Mammary epithelial cell (primary cell): ENCODE measurements at regions not wholly inside any gene's neighbourhood (a gene's known extent, or its start where the extent isn't known, plus 50 kb on each side); places are given as distances from the start of the nearest gene placed in this dataset.

Experiments
- CTCF ChIP-seq, 2 donors: IDR thresholded peaks in 1 of 2; conservative IDR thresholded peaks in 1 of 2; 2 replicates each; pipeline ENCODE4 v1.5.1; 2011 to 2012; ENCODE audit warnings: inconsistent platforms in 2 of 2, low read length in 2 of 2, mild to moderate bottlenecking in 2 of 2, control low read depth in 1 of 2, low read depth in 1 of 2; ENCODE audit not compliant: insufficient read depth in 1 of 2; ENCODE audit errors: extremely low read depth in 1 of 2
- EZH2 ChIP-seq: IDR thresholded peaks from 2 replicates; pipeline ENCODE4 v1.6.1; 2012; ENCODE audit warnings: low read length, inconsistent platforms, borderline replicate concordance

- TF ChIP-seq CTCF (conservative IDR thresholded peaks at IDR 0.05 in 1 of 2, IDR thresholded peaks at IDR 0.05 in 1 of 2; ENCODE audit: extremely low read depth in 1 of 2, insufficient read depth in 1 of 2, low read depth in 1 of 2, low read length in 2 of 2) (no peak), EZH2 (no peak)
Observed at GRCh38 chr15:29433507-29434248, 164.1 kb upstream of the NSMCE3 start.
